OCI-LY3 (cell line): ENCODE measurements at regions not wholly inside any gene's neighbourhood (a gene's known extent, or its start where the extent isn't known, plus 50 kb on each side); places are given as distances from the start of the nearest gene placed in this dataset.

Experiments used
- EZH2phosphoT487 ChIP-seq: fragments of 200-600 bp; shearing (Covaris generic); IDR thresholded peaks from 2 replicates; pipeline ENCODE4 v1.6.1; 2018; ENCODE audit warnings: antibody characterized with exemption, mixed run types, low read depth
- TF ChIP-seq, protein P1 (sequence below): fragments of 200-600, 300-600 bp; sonication (generic); IDR thresholded peaks from 2 replicates; pipeline ENCODE4 v1.5.1; 2014; ENCODE audit warnings: antibody characterized with exemption, low read length, low read depth

- TF ChIP-seq, protein P1, sequence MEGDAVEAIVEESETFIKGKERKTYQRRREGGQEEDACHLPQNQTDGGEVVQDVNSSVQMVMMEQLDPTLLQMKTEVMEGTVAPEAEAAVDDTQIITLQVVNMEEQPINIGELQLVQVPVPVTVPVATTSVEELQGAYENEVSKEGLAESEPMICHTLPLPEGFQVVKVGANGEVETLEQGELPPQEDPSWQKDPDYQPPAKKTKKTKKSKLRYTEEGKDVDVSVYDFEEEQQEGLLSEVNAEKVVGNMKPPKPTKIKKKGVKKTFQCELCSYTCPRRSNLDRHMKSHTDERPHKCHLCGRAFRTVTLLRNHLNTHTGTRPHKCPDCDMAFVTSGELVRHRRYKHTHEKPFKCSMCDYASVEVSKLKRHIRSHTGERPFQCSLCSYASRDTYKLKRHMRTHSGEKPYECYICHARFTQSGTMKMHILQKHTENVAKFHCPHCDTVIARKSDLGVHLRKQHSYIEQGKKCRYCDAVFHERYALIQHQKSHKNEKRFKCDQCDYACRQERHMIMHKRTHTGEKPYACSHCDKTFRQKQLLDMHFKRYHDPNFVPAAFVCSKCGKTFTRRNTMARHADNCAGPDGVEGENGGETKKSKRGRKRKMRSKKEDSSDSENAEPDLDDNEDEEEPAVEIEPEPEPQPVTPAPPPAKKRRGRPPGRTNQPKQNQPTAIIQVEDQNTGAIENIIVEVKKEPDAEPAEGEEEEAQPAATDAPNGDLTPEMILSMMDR: no peak
- TF ChIP-seq EZH2phosphoT487: no peak
These were observed 72.9 kb upstream of the SYT4 start for GRCh38 chr18:43350176-43350575.
